Lower lobe of right lung (tissue), 2 donors: ENCODE measurements at regions not wholly inside any gene's neighbourhood (a gene's known extent, or its start where the extent isn't known, plus 50 kb on each side); places are given as distances from the start of the nearest gene placed in this dataset.
A peak's percentile ranks its signal among the peaks of the same experiment; 100 is the strongest.

ENCODE experiments used
- ATAC-seq, 2 donors: fragments of 200-7000 bp; cut with Tn5 transposase; one replicate each; pipeline ENCODE4 v1.9.1; 2020 to 2022; ENCODE audit warnings: mild to moderate bottlenecking in 2 of 2, moderate library complexity in 2 of 2
- DNase-seq: peaks from one replicate; pipeline ENCODE4 v3.0.0-alpha.2; 2020
- H3K27ac ChIP-seq: fragments of 200-600 bp; one replicate; pipeline ENCODE4 v1.8.0; 2022
- H3K27me3 ChIP-seq: fragments of 200-600 bp; one replicate; pipeline ENCODE4 v1.8.0; 2022; ENCODE audit warnings: low read depth
- H3K36me3 ChIP-seq: fragments of 200-600 bp; one replicate; pipeline ENCODE4 v1.8.0; 2022; ENCODE audit warnings: mild to moderate bottlenecking
- H3K4me1 ChIP-seq: fragments of 200-600 bp; one replicate; pipeline ENCODE4 v1.8.0; 2022
- H3K4me3 ChIP-seq: fragments of 200-600 bp; one replicate; pipeline ENCODE4 v1.8.0; 2022; ENCODE audit warnings: mild to moderate bottlenecking
- H3K9me3 ChIP-seq: fragments of 200-600 bp; one replicate; pipeline ENCODE4 v1.8.0; 2022
- intact Hi-C: fragments of 100-400 bp; cut with DNase I; formaldehyde crosslinking; loops from one replicate; pipeline ENCODE4 v1.11.0; 2022
- TF ChIP-seq, protein P1 (sequence below): fragments of 200-600 bp; IDR thresholded peaks from one replicate; pipeline ENCODE4 v1.8.0; 2022; ENCODE audit warnings: antibody characterized with exemption, mild to moderate bottlenecking
- donor health status: DM: no; HTN: yes; CAD: no; lungs with severe emphysema.

DNA sequence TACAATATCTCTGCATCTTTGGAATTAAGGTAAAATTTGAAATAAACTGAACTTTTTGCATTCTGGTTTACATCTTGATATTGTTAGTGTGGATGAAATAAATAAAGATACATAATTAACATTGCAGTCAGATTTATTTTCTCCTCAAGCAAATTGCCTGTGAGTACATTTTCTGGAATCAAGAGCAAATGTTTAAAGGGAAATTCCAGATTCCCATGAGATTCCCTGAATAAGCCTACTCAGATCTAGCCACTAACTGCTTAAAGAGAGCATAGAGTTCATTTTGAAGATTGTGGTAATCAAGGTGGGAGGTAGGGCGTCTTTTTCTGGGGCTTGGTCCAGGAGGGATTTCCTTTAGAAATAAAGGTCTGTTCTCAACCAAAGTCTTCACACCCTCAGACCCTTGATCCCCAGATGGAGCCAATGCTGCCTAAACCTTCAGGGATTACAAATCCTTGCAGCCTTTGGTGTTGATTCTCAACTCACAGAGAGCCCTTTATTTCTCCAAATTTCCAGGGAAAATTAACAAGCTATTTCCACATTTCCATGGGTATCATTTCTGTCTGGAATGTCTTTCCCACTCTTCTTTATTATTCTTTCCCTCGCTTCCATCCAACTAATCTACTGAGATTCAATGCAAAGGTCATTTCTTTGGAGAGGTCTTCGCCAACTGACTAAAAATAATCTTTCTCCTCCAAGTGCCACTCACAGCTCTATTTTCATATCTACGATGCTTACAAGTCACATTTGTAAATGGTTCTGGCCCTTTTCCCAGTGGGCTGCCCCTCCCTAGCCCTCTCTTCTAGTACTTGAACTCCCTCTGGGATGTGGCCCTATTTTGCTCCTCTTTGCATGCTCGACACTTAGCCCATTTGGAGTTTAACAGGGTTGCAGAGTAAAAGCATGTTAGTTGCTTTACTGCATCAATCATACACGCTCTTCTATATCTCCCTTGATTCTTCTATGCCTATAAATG lies 79.8 kb upstream of the SPATS2L start:
- peak in 1 of 2 donors; percentile 46 for ATAC-seq
- Histone ChIP-seq H3K4me1 (peaks cover 17% of the 10 kb centered on the region), H3K36me3 (no peaks in the 10 kb centered on the region), H3K4me3 (no peak overlapping the region), H3K9me3 (no peaks in the 10 kb centered on the region), H3K27me3 (no peaks in the 10 kb centered on the region), H3K27ac (no peak overlapping the region)
- DNase-seq: no peak
- TF ChIP-seq, protein P1, sequence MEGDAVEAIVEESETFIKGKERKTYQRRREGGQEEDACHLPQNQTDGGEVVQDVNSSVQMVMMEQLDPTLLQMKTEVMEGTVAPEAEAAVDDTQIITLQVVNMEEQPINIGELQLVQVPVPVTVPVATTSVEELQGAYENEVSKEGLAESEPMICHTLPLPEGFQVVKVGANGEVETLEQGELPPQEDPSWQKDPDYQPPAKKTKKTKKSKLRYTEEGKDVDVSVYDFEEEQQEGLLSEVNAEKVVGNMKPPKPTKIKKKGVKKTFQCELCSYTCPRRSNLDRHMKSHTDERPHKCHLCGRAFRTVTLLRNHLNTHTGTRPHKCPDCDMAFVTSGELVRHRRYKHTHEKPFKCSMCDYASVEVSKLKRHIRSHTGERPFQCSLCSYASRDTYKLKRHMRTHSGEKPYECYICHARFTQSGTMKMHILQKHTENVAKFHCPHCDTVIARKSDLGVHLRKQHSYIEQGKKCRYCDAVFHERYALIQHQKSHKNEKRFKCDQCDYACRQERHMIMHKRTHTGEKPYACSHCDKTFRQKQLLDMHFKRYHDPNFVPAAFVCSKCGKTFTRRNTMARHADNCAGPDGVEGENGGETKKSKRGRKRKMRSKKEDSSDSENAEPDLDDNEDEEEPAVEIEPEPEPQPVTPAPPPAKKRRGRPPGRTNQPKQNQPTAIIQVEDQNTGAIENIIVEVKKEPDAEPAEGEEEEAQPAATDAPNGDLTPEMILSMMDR: no peak
- intact Hi-C loops: no loop called here

DNA sequence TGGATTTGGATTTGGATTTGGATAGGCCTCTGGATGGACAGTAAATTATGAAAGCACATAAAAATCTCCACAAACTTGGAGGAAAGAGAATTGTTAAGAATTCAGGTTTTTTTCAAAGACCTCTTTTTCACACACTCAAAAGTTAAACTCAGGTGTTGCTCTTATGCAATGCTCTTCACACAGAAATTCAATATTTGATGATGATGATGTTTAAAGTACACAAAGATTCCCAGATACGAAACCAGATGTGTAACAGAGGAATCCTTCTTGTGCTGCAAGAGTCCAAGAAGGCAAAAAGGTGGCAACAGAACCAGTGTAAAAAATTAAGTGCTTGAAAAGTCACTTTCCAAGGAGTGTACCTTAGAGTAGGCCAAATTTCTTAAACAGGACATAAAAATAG lies 75.8 kb upstream of the SPATS2L start:
- H3K36me3 ChIP-seq: no peaks in the 10 kb centered on the region

DNA sequence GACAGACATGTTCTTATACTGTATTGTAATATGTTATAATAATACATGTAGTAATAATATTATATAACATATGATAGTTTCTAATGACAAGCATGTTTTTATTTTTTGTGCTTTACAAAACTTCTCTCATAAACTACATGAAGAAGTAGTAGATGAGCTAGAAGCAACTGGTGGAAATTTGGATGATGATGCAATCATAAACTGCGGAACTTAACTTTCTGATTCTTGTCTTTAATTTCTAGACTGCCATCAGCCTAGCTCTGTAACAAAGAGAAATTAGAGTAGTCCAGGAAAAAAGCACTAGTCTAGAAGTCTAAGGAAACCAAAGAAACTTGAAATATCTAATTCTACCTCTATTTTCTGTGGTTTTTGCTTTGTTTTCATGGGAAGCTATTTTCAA lies 71.0 kb upstream of the SPATS2L start:
- intact Hi-C loops: no loop called here
- Histone ChIP-seq H3K9me3 (no peaks in the 10 kb centered on the region), H3K4me3 (no peak overlapping the region), H3K27me3 (no peaks in the 10 kb centered on the region), H3K4me1 (no peaks in the 10 kb centered on the region), H3K27ac (no peak overlapping the region), H3K36me3 (no peaks in the 10 kb centered on the region)
- DNase-seq: no peak
- TF ChIP-seq, protein P1: no peak
- no peak for ATAC-seq

More for the DNA sequence above, 75.8 kb upstream of the SPATS2L start:
- H3K4me1 ChIP-seq: peaks cover 11% of the 10 kb centered on the region
- ATAC-seq: no peak
- intact Hi-C loops: no loop called here
- DNase-seq: no peak
- TF ChIP-seq, protein P1: no peak
- no peak overlapping the region for H3K27ac ChIP-seq
- no peaks in the 10 kb centered on the region for H3K27me3 ChIP-seq
- H3K9me3 ChIP-seq: no peaks in the 10 kb centered on the region
- no peak overlapping the region for H3K4me3 ChIP-seq

DNA sequence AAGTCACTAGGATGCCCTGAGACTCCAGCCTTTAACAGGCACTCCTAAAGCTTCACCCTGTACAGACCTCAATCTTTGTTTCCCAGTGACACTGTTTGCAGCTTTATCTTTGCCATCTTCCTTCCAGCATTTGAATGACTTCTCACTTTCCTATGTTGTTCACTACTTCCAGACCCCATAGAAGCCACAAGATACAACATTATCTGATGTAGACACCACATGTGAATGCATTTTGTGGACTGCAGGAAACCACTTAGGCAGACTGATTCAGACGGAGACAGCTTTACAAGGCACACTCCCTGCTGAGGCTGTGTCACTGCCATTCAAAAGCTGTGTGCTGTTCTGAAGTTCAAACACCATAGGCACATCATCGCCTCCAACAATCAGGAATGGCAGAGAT lies 67.3 kb upstream of the SPATS2L start:
- TF ChIP-seq, protein P1: no peak
- DNase-seq: no peak
- intact Hi-C loops: no loop called here
- ATAC-seq: no peak
- H3K4me1 ChIP-seq: no peaks in the 10 kb centered on the region
- no peaks in the 10 kb centered on the region for H3K9me3 ChIP-seq
- H3K4me3 ChIP-seq: no peak overlapping the region
- H3K27ac ChIP-seq: no peak overlapping the region
- no peaks in the 10 kb centered on the region for H3K27me3 ChIP-seq
- no peaks in the 10 kb centered on the region for H3K36me3 ChIP-seq

DNA sequence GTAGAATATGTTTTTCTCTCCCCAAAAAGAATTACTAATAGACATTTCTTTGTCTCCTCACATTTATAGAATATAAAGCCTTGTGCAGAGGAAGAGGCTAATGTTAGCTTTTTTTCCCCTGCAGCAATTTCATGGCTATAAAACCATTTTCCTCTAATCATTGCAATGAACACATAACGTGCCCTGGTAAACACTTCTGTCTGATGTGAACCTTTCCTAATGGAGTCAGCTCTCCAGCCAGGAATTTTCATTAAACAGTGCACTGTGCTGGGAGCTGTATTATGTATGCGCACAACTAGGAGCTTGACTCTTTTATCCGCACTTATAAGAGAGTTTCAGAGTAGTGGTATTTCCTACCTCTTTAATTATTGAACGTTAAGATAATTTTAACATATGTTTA lies 63.9 kb upstream of the SPATS2L start:
- H3K36me3 ChIP-seq: no peaks in the 10 kb centered on the region
- TF ChIP-seq, protein P1: no peak
- ATAC-seq (no peak), DNase-seq (no peak)
- no peak overlapping the region for H3K4me3 ChIP-seq
- intact Hi-C loops: no loop called here
- no peaks in the 10 kb centered on the region for H3K27me3 ChIP-seq
- H3K9me3 ChIP-seq: no peaks in the 10 kb centered on the region
- H3K27ac ChIP-seq: no peak overlapping the region
- no peaks in the 10 kb centered on the region for H3K4me1 ChIP-seq
